ENCODE measurements at regions not wholly inside any gene's neighbourhood (a gene's known extent, or its start where the extent isn't known, plus 50 kb on each side); places are given as distances from the start of the nearest gene placed in this dataset.
"Not testable (repeated sequence)": the region's sequence is repeated elsewhere in the genome, so short reads cannot be mapped to it uniquely, and the experiment has no call there.

DNA sequence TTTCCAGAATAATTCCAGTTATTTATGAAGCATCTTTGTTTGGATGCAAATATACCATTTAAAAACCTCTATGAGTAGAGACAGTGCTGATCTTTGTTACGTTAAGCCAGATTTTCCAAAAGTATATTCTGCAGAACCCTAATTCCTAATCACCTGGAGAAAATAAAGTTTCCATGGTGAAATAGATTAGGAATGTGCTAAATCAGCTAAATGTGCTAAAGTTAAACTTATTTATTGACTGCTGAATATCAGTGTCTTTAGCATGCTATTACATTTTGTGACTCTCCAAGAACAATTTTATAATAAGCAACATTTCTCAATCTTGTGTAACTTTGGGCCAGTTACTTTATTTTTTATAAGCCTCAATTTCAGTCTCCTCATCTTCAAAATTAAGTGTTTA lies 196.3 kb upstream of the NFIA start:
- TF ChIP-seq ZNF274 (IDR thresholded peaks at IDR 0.05; ENCODE audit: low read depth, low read length) (no peak), YY1 (IDR thresholded peaks at IDR 0.05; ENCODE audit: insufficient read depth, insufficient read length) (no peak), SUZ12 (IDR thresholded peaks at IDR 0.05; ENCODE audit: extremely low read depth, insufficient read depth, insufficient read length) (no peak)
- Histone ChIP-seq H3K4me3 (ENCODE audit: insufficient read length, low read depth) (no peak overlapping the region), H3K9ac (ENCODE audit: insufficient read length, low read depth) (no peak overlapping the region), H3K9me3 (ENCODE audit: insufficient read depth, low read length) (no peaks in the 10 kb centered on the region), H3K36me3 (ENCODE audit: insufficient read depth, insufficient read length, low read length) (no peaks in the 10 kb centered on the region), H3K4me1 (ENCODE audit: insufficient read depth, insufficient read length) (peaks cover 3% of the 10 kb centered on the region), H3K27me3 (ENCODE audit: insufficient read depth, insufficient read length) (no peaks in the 10 kb centered on the region)
- no peak for DNase-seq (ENCODE audit: low read depth, low spot score)

DNA sequence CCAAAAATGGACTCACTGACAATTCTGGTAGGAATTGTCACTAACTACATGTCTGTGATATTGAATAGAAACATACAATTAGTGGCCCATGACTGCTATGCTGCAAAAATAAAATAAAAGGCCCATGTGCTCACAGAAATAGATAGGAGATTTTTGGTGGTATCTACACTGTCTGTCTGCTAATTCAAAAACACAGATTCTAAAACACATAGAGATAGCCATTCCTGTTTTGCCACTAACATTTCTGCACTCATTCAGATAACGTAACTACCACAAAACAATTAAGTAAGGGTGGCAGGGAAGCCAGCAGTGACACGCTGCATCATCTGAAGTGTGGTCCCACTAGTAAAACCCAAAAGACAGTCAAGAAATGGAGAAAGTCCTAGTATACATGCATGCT lies 202.2 kb upstream of the NFIA start:
- Histone ChIP-seq H3K27me3 (ENCODE audit: insufficient read depth, insufficient read length) (no peaks in the 10 kb centered on the region), H3K36me3 (ENCODE audit: insufficient read depth, insufficient read length, low read length) (no peaks in the 10 kb centered on the region), H3K9me3 (ENCODE audit: insufficient read depth, low read length) (no peaks in the 10 kb centered on the region), H3K4me1 (ENCODE audit: insufficient read depth, insufficient read length) (no peaks in the 10 kb centered on the region), H3K4me3 (ENCODE audit: insufficient read length, low read depth) (no peak overlapping the region), H3K9ac (ENCODE audit: insufficient read length, low read depth) (no peak overlapping the region)
- no peak for DNase-seq (ENCODE audit: low read depth, low spot score)
- no peak for TF ChIP-seq YY1 (IDR thresholded peaks at IDR 0.05; ENCODE audit: insufficient read depth, insufficient read length)

DNA sequence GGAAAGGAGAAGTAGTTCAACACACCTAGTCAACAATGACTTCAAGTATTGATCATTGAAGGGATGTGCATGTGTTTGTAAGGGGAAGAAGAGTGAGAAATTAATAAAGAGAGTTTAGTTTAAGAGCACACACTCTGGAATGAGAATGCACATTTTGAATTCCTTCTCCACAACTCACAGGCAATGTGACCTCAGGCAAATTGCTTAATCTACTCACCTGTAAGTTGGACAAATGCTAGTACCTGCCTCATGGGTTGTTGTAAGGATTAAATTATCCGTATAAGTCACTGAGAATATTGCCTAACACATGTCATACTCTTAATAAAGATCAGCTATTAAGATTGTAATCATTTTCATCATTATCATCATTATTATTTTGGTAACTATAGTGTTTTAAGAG lies 204.0 kb upstream of the NFIA start:
- no peak for DNase-seq (ENCODE audit: low read depth, low spot score)
- no peaks in the 10 kb centered on the region for H3K36me3 ChIP-seq (ENCODE audit: insufficient read depth, insufficient read length, low read length)
- TF ChIP-seq ZNF274 (IDR thresholded peaks at IDR 0.05; ENCODE audit: low read depth, low read length): no peak
- no peak for TF ChIP-seq SUZ12 (IDR thresholded peaks at IDR 0.05; ENCODE audit: extremely low read depth, insufficient read depth, insufficient read length)
- no peaks in the 10 kb centered on the region for H3K9me3 ChIP-seq (ENCODE audit: insufficient read depth, low read length)
- H3K4me3 ChIP-seq (ENCODE audit: insufficient read length, low read depth): no peak overlapping the region
- no peaks in the 10 kb centered on the region for H3K27me3 ChIP-seq (ENCODE audit: insufficient read depth, insufficient read length)
- H3K4me1 ChIP-seq (ENCODE audit: insufficient read depth, insufficient read length): peaks cover 3% of the 10 kb centered on the region
- H3K9ac ChIP-seq (ENCODE audit: insufficient read length, low read depth): no peak overlapping the region

DNA sequence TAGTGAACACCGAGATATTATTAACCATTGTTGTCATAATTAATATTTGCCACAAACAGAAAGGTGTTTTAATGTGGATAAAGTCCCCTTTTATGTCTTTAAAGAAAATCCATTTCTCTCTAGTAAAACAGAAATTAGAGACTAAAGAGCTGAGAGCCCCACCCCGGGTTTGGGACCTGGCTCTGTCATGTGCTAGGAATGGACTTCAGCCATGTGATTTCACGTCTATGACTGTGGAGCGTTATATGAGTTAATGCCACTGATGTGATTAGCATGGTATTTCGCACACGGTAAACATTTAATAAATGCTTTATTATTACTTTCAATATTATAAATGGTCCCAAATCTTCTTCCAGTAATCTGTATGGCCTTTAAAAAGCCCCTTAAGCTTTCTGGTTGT lies 205.0 kb upstream of the NFIA start:
- Histone ChIP-seq H3K27me3 (ENCODE audit: insufficient read depth, insufficient read length) (no peaks in the 10 kb centered on the region), H3K9ac (ENCODE audit: insufficient read length, low read depth) (no peak overlapping the region), H3K36me3 (ENCODE audit: insufficient read depth, insufficient read length, low read length) (no peaks in the 10 kb centered on the region), H3K4me1 (ENCODE audit: insufficient read depth, insufficient read length) (peaks cover 3% of the 10 kb centered on the region), H3K9me3 (ENCODE audit: insufficient read depth, low read length) (no peaks in the 10 kb centered on the region), H3K4me3 (ENCODE audit: insufficient read length, low read depth) (no peak overlapping the region)
- TF ChIP-seq YY1 (IDR thresholded peaks at IDR 0.05; ENCODE audit: insufficient read depth, insufficient read length) (no peak), SUZ12 (IDR thresholded peaks at IDR 0.05; ENCODE audit: extremely low read depth, insufficient read depth, insufficient read length) (no peak), ZNF274 (IDR thresholded peaks at IDR 0.05; ENCODE audit: low read depth, low read length) (no peak)
- DNase-seq (ENCODE audit: low read depth, low spot score): no peak

DNA sequence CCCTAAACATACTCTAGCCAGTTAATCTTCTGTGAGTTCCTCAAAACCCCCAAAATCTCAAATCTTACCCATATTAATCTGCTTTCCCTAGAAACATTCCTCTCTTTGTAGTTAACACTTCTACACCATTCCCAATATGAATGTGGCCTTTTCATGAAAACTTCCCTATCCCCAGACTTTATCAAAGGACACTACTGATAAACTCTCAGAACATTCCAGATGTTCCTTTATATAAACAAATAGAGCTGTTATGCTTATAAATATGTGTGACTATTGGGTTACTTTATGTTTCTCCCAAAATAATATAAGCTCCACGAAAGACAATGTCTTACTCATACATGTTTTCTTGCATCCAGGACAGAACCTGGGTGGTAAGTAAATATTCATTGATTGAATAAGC lies 205.4 kb upstream of the NFIA start:
- Histone ChIP-seq H3K27me3 (ENCODE audit: insufficient read depth, insufficient read length) (no peaks in the 10 kb centered on the region), H3K4me1 (ENCODE audit: insufficient read depth, insufficient read length) (peaks cover 3% of the 10 kb centered on the region), H3K4me3 (ENCODE audit: insufficient read length, low read depth) (no peak overlapping the region), H3K9ac (ENCODE audit: insufficient read length, low read depth) (no peak overlapping the region), H3K36me3 (ENCODE audit: insufficient read depth, insufficient read length, low read length) (no peaks in the 10 kb centered on the region), H3K9me3 (ENCODE audit: insufficient read depth, low read length) (no peaks in the 10 kb centered on the region)
- TF ChIP-seq YY1 (IDR thresholded peaks at IDR 0.05; ENCODE audit: insufficient read depth, insufficient read length) (no peak), SUZ12 (IDR thresholded peaks at IDR 0.05; ENCODE audit: extremely low read depth, insufficient read depth, insufficient read length) (no peak), ZNF274 (IDR thresholded peaks at IDR 0.05; ENCODE audit: low read depth, low read length) (no peak)
- no peak for DNase-seq (ENCODE audit: low read depth, low spot score)

DNA sequence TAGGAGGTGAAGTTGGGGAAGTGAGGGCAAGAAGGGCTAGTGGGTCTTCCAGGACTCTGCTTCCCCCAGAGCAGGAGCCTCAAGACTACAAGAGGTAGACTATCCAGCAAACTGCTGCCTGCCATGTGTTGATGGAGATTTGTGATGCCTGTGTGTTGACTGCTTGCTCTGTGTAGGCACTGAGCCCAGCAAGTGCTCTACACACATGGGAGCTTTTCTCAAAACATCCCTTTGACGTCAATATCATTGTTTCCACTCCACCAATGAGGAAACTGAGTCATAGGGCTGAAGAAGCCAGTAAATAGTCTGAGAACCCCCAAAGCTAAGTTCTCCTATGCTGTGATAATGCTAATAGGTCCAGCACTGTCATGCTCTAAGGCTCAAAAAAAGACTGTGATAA lies 207.2 kb upstream of the NFIA start:
- DNase-seq (ENCODE audit: low read depth, low spot score): no peak
- no peak overlapping the region for H3K9ac ChIP-seq (ENCODE audit: insufficient read length, low read depth)
- H3K4me3 ChIP-seq (ENCODE audit: insufficient read length, low read depth): no peak overlapping the region
- peaks cover 3% of the 10 kb centered on the region for H3K4me1 ChIP-seq (ENCODE audit: insufficient read depth, insufficient read length)
- H3K27me3 ChIP-seq (ENCODE audit: insufficient read depth, insufficient read length): no peaks in the 10 kb centered on the region
- no peaks in the 10 kb centered on the region for H3K9me3 ChIP-seq (ENCODE audit: insufficient read depth, low read length)
- no peaks in the 10 kb centered on the region for H3K36me3 ChIP-seq (ENCODE audit: insufficient read depth, insufficient read length, low read length)
- TF ChIP-seq YY1 (IDR thresholded peaks at IDR 0.05; ENCODE audit: insufficient read depth, insufficient read length) (no peak), SUZ12 (IDR thresholded peaks at IDR 0.05; ENCODE audit: extremely low read depth, insufficient read depth, insufficient read length) (no peak), ZNF274 (IDR thresholded peaks at IDR 0.05; ENCODE audit: low read depth, low read length) (no peak)

DNA sequence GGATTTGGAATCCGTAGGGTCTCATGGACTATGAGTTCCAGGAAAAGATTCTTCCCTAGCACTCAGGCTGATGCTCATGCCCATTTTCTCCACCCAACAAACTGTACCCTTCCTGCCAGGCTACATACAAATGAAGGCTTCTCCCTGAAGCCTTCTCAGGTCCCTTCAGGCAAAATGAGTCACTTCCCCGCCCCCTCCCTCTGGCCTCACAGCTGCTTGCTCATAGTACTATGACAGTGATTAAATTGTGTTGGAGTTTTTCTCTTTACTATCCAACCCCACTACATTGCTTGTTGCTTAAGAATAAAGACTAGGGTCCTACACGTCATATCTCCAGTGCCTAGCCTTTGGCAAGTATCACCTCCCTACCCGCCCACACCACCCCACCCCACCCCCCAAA lies 207.6 kb upstream of the NFIA start:
- peaks cover 3% of the 10 kb centered on the region for H3K4me1 ChIP-seq (ENCODE audit: insufficient read depth, insufficient read length)
- no peak overlapping the region for H3K9ac ChIP-seq (ENCODE audit: insufficient read length, low read depth)
- no peak for TF ChIP-seq ZNF274 (IDR thresholded peaks at IDR 0.05; ENCODE audit: low read depth, low read length)
- TF ChIP-seq SUZ12 (IDR thresholded peaks at IDR 0.05; ENCODE audit: extremely low read depth, insufficient read depth, insufficient read length): no peak
- no peak for TF ChIP-seq YY1 (IDR thresholded peaks at IDR 0.05; ENCODE audit: insufficient read depth, insufficient read length)
- H3K4me3 ChIP-seq (ENCODE audit: insufficient read length, low read depth): no peak overlapping the region
- H3K9me3 ChIP-seq (ENCODE audit: insufficient read depth, low read length): no peaks in the 10 kb centered on the region
- no peaks in the 10 kb centered on the region for H3K27me3 ChIP-seq (ENCODE audit: insufficient read depth, insufficient read length)
- no peaks in the 10 kb centered on the region for H3K36me3 ChIP-seq (ENCODE audit: insufficient read depth, insufficient read length, low read length)
- DNase-seq (ENCODE audit: low read depth, low spot score): no peak

DNA sequence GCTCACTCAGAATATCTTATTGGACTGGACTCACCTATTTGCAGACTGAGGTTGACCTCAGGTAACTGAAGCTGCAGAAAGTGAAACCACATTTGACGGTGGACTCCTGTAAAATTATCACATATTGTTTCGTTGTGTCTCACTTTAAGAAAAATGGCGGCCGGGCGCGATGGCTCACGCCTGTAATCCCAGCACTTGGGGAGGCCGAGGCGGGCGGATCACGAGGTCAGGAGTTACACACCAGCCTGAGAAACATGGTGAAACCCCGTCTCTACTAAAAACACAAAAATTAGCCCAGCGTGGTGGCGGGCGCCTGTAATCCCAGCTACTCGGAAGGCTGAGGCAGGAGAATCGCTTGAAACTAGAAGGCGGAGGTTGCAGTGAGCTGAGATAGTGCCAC lies 209.0 kb upstream of the NFIA start:
- not testable (repeated sequence) for H3K36me3 ChIP-seq (ENCODE audit: insufficient read depth, insufficient read length, low read length); H3K27me3 ChIP-seq (ENCODE audit: insufficient read depth, insufficient read length); H3K4me3 ChIP-seq (ENCODE audit: insufficient read length, low read depth); DNase-seq (ENCODE audit: low read depth, low spot score); H3K9me3 ChIP-seq (ENCODE audit: insufficient read depth, low read length); H3K9ac ChIP-seq (ENCODE audit: insufficient read length, low read depth); H3K4me1 ChIP-seq (ENCODE audit: insufficient read depth, insufficient read length)
